ENCODE measurements at regions not wholly inside any gene's neighbourhood (a gene's known extent, or its start where the extent isn't known, plus 50 kb on each side); places are given as distances from the start of the nearest gene placed in this dataset.
A peak's percentile ranks its signal among the peaks of the same experiment; 100 is the strongest.
"Not testable (repeated sequence)": the region's sequence is repeated elsewhere in the genome, so short reads cannot be mapped to it uniquely, and the experiment has no call there.

GRCh38 chr5:102114525-102115069 is 181.5 kb downstream of the SLCO4C1 start:
- H3K27ac ChIP-seq (ENCODE audit: low read depth in 1 of 2, low read length in 1 of 2), result no peak overlapping the region
- no peak overlapping the region for H3K4me3 ChIP-seq (ENCODE audit: low read length in 2 of 2)
- H3K27me3 ChIP-seq (ENCODE audit: control insufficient read depth in 2 of 2, insufficient read depth in 1 of 2, low read length in 1 of 2), result no peaks in the 10 kb centered on the region
- H3K9me3 ChIP-seq (ENCODE audit: control insufficient read depth in 2 of 2, insufficient read depth in 1 of 2, low read length in 1 of 2), result no peaks in the 10 kb centered on the region
- DNase-seq (ENCODE audit: low read depth in 6 of 9, low spot score in 9 of 9), result no peak
- no peaks in the 10 kb centered on the region for H3K36me3 ChIP-seq (ENCODE audit: control insufficient read depth in 2 of 2, insufficient read depth in 2 of 2, low read length in 1 of 2)
- 85% methylated on average over 9 of the region's 9 CpGs for WGBS
- H3K4me1 ChIP-seq (ENCODE audit: control insufficient read depth in 2 of 2, insufficient read depth in 2 of 2, low read length in 2 of 2), result no peaks in the 10 kb centered on the region

- H3K9me3 ChIP-seq (ENCODE audit: control insufficient read depth in 2 of 2, insufficient read depth in 1 of 2, low read length in 1 of 2), result no peaks in the 10 kb centered on the region
- WGBS, result 95% methylated on average over 3 of the region's 3 CpGs
These were observed 188.2 kb downstream of the SLCO4C1 start for GRCh38 chr5:102107865-102108264.

GRCh38 chr5:102106599-102106998 is 189.5 kb downstream of the SLCO4C1 start:
- H3K4me1 ChIP-seq (ENCODE audit: control insufficient read depth in 2 of 2, insufficient read depth in 2 of 2, low read length in 2 of 2), result no peaks in the 10 kb centered on the region
- no peaks in the 10 kb centered on the region for H3K36me3 ChIP-seq (ENCODE audit: control insufficient read depth in 2 of 2, insufficient read depth in 2 of 2, low read length in 1 of 2)
- H3K27me3 ChIP-seq (ENCODE audit: control insufficient read depth in 2 of 2, insufficient read depth in 1 of 2, low read length in 1 of 2), result no peaks in the 10 kb centered on the region
- H3K27ac ChIP-seq (ENCODE audit: low read depth in 1 of 2, low read length in 1 of 2), result no peak overlapping the region
- H3K9me3 ChIP-seq (ENCODE audit: control insufficient read depth in 2 of 2, insufficient read depth in 1 of 2, low read length in 1 of 2), result no peaks in the 10 kb centered on the region
- H3K4me3 ChIP-seq (ENCODE audit: low read length in 2 of 2), result no peak overlapping the region
- DNase-seq (ENCODE audit: low read depth in 6 of 9, low spot score in 9 of 9), result no peak

More at GRCh38 chr5:102107865-102108264, 188.2 kb downstream of the SLCO4C1 start:
- DNase-seq (ENCODE audit: low read depth in 6 of 9, low spot score in 9 of 9), result no peak
- Histone ChIP-seq H3K4me3 (ENCODE audit: low read length in 2 of 2) (no peak overlapping the region), H3K4me1 (ENCODE audit: control insufficient read depth in 2 of 2, insufficient read depth in 2 of 2, low read length in 2 of 2) (no peaks in the 10 kb centered on the region), H3K27me3 (ENCODE audit: control insufficient read depth in 2 of 2, insufficient read depth in 1 of 2, low read length in 1 of 2) (no peaks in the 10 kb centered on the region), H3K27ac (ENCODE audit: low read depth in 1 of 2, low read length in 1 of 2) (no peak overlapping the region), H3K36me3 (ENCODE audit: control insufficient read depth in 2 of 2, insufficient read depth in 2 of 2, low read length in 1 of 2) (no peaks in the 10 kb centered on the region)

- 92% methylated on average over 9 of the region's 9 CpGs for WGBS
- Histone ChIP-seq H3K4me3 (ENCODE audit: low read length in 2 of 2) (no peak overlapping the region), H3K36me3 (ENCODE audit: control insufficient read depth in 2 of 2, insufficient read depth in 2 of 2, low read length in 1 of 2) (no peaks in the 10 kb centered on the region), H3K27ac (ENCODE audit: low read depth in 1 of 2, low read length in 1 of 2) (no peak overlapping the region), H3K9me3 (ENCODE audit: control insufficient read depth in 2 of 2, insufficient read depth in 1 of 2, low read length in 1 of 2) (no peaks in the 10 kb centered on the region), H3K27me3 (ENCODE audit: control insufficient read depth in 2 of 2, insufficient read depth in 1 of 2, low read length in 1 of 2) (no peaks in the 10 kb centered on the region), H3K4me1 (ENCODE audit: control insufficient read depth in 2 of 2, insufficient read depth in 2 of 2, low read length in 2 of 2) (no peaks in the 10 kb centered on the region)
- no peak for DNase-seq (ENCODE audit: low read depth in 6 of 9, low spot score in 9 of 9)
These were observed 196.2 kb downstream of the SLCO4C1 start for GRCh38 chr5:102099766-102100331.

GRCh38 chr5:102099083-102099482 is 197.0 kb downstream of the SLCO4C1 start:
- WGBS, result 93% methylated on average over 6 of the region's 6 CpGs
- not testable (repeated sequence) for H3K4me3 ChIP-seq (ENCODE audit: low read length in 2 of 2); H3K36me3 ChIP-seq (ENCODE audit: control insufficient read depth in 2 of 2, insufficient read depth in 2 of 2, low read length in 1 of 2); H3K9me3 ChIP-seq (ENCODE audit: control insufficient read depth in 2 of 2, insufficient read depth in 1 of 2, low read length in 1 of 2); DNase-seq (ENCODE audit: low read depth in 6 of 9, low spot score in 9 of 9); H3K4me1 ChIP-seq (ENCODE audit: control insufficient read depth in 2 of 2, insufficient read depth in 2 of 2, low read length in 2 of 2); H3K27ac ChIP-seq (ENCODE audit: low read depth in 1 of 2, low read length in 1 of 2); H3K27me3 ChIP-seq (ENCODE audit: control insufficient read depth in 2 of 2, insufficient read depth in 1 of 2, low read length in 1 of 2)

GRCh38 chr5:102098606-102099005 is 197.5 kb downstream of the SLCO4C1 start:
- H3K27me3 ChIP-seq (ENCODE audit: control insufficient read depth in 2 of 2, insufficient read depth in 1 of 2, low read length in 1 of 2); DNase-seq (ENCODE audit: low read depth in 6 of 9, low spot score in 9 of 9); H3K4me3 ChIP-seq (ENCODE audit: low read length in 2 of 2); H3K36me3 ChIP-seq (ENCODE audit: control insufficient read depth in 2 of 2, insufficient read depth in 2 of 2, low read length in 1 of 2); H3K4me1 ChIP-seq (ENCODE audit: control insufficient read depth in 2 of 2, insufficient read depth in 2 of 2, low read length in 2 of 2); H3K9me3 ChIP-seq (ENCODE audit: control insufficient read depth in 2 of 2, insufficient read depth in 1 of 2, low read length in 1 of 2); H3K27ac ChIP-seq (ENCODE audit: low read depth in 1 of 2, low read length in 1 of 2): not testable (repeated sequence)
- 60% methylated on average over 3 of the region's 3 CpGs for WGBS

- peak in 2 of 9 donors; percentile 5 to 19 for DNase-seq (ENCODE audit: low read depth in 6 of 9, low spot score in 9 of 9)
- Histone ChIP-seq H3K27ac (ENCODE audit: low read depth in 1 of 2, low read length in 1 of 2) (no peak overlapping the region), H3K9me3 (ENCODE audit: control insufficient read depth in 2 of 2, insufficient read depth in 1 of 2, low read length in 1 of 2) (no peaks in the 10 kb centered on the region)
These were observed 205.3 kb downstream of the SLCO4C1 start for GRCh38 chr5:102090770-102091169.

GRCh38 chr5:102089883-102090282 is 206.2 kb downstream of the SLCO4C1 start:
- H3K4me3 ChIP-seq (ENCODE audit: low read length in 2 of 2), result no peak overlapping the region
- H3K9me3 ChIP-seq (ENCODE audit: control insufficient read depth in 2 of 2, insufficient read depth in 1 of 2, low read length in 1 of 2), result no peaks in the 10 kb centered on the region
- 64% methylated on average over 2 of the region's 2 CpGs for WGBS
- no peaks in the 10 kb centered on the region for H3K36me3 ChIP-seq (ENCODE audit: control insufficient read depth in 2 of 2, insufficient read depth in 2 of 2, low read length in 1 of 2)
- H3K27ac ChIP-seq (ENCODE audit: low read depth in 1 of 2, low read length in 1 of 2), result no peak overlapping the region
- no peaks in the 10 kb centered on the region for H3K27me3 ChIP-seq (ENCODE audit: control insufficient read depth in 2 of 2, insufficient read depth in 1 of 2, low read length in 1 of 2)
- H3K4me1 ChIP-seq (ENCODE audit: control insufficient read depth in 2 of 2, insufficient read depth in 2 of 2, low read length in 2 of 2), result no peaks in the 10 kb centered on the region
- no peak for DNase-seq (ENCODE audit: low read depth in 6 of 9, low spot score in 9 of 9)

More at GRCh38 chr5:102090770-102091169, 205.3 kb downstream of the SLCO4C1 start:
- H3K36me3 ChIP-seq (ENCODE audit: control insufficient read depth in 2 of 2, insufficient read depth in 2 of 2, low read length in 1 of 2), result no peaks in the 10 kb centered on the region
- H3K4me3 ChIP-seq (ENCODE audit: low read length in 2 of 2), result no peak overlapping the region
- no peaks in the 10 kb centered on the region for H3K27me3 ChIP-seq (ENCODE audit: control insufficient read depth in 2 of 2, insufficient read depth in 1 of 2, low read length in 1 of 2)
- H3K4me1 ChIP-seq (ENCODE audit: control insufficient read depth in 2 of 2, insufficient read depth in 2 of 2, low read length in 2 of 2), result no peaks in the 10 kb centered on the region

- H3K36me3 ChIP-seq (ENCODE audit: control insufficient read depth in 2 of 2, insufficient read depth in 2 of 2, low read length in 1 of 2), result no peaks in the 10 kb centered on the region
- no peaks in the 10 kb centered on the region for H3K27me3 ChIP-seq (ENCODE audit: control insufficient read depth in 2 of 2, insufficient read depth in 1 of 2, low read length in 1 of 2)
- DNase-seq (ENCODE audit: low read depth in 6 of 9, low spot score in 9 of 9), result no peak
- H3K4me3 ChIP-seq (ENCODE audit: low read length in 2 of 2), result no peak overlapping the region
- WGBS, result 93% methylated on average over 2 of the region's 2 CpGs
- H3K4me1 ChIP-seq (ENCODE audit: control insufficient read depth in 2 of 2, insufficient read depth in 2 of 2, low read length in 2 of 2), result no peaks in the 10 kb centered on the region
- no peaks in the 10 kb centered on the region for H3K9me3 ChIP-seq (ENCODE audit: control insufficient read depth in 2 of 2, insufficient read depth in 1 of 2, low read length in 1 of 2)
- H3K27ac ChIP-seq (ENCODE audit: low read depth in 1 of 2, low read length in 1 of 2), result no peak overlapping the region
These were observed 208.2 kb downstream of the SLCO4C1 start for GRCh38 chr5:102087906-102088305.

Data from thymus (tissue), 11 donors.